H1 (cell line): ENCODE measurements at regions not wholly inside any gene's neighbourhood (a gene's known extent, or its start where the extent isn't known, plus 50 kb on each side); places are given as distances from the start of the nearest gene placed in this dataset.

Experiments used
- FOSL1 ChIP-seq: IDR thresholded peaks from 2 replicates; pipeline ENCODE4 v1.6.1; 2011; ENCODE audit warnings: mild to moderate bottlenecking, low read depth, low read length, moderate library complexity; ENCODE audit not compliant: insufficient read depth

- no peak for TF ChIP-seq FOSL1
Measured at GRCh38 chr2:120802158-120802557, 66.5 kb downstream of the GLI2 start (continued).
